Esophagus mucosa (tissue), 1 donor: ENCODE measurements at regions not wholly inside any gene's neighbourhood (a gene's known extent, or its start where the extent isn't known, plus 50 kb on each side); places are given as distances from the start of the nearest gene placed in this dataset.

Source experiments
- ATAC-seq: fragments of 200-7000 bp; cut with Tn5 transposase; one replicate; pipeline ENCODE4 v1.9.1; 2020
- donor health status: DM: yes; HTN: yes; CAD: no.

DNA sequence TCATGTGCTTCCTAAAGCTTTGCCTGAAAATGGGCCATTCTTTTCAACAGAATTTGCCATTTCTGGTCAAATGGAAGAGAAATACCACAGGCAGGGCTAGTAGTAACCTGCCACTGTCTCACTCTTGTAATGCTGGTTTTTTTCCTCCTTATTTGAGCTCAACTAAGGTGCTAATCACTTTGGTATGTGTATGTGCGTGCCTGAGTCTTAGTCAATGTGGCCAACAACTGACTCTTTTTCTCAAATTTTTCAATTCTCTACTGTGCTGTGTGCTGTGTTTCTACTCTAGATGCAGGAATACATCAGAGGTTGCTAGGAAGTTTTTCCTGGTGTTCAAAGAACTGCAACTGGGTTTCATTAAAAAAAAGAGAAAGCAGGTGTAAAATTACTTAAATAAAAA is 870.2 kb downstream of the EFNB2 start:
- ATAC-seq: no peak

DNA sequence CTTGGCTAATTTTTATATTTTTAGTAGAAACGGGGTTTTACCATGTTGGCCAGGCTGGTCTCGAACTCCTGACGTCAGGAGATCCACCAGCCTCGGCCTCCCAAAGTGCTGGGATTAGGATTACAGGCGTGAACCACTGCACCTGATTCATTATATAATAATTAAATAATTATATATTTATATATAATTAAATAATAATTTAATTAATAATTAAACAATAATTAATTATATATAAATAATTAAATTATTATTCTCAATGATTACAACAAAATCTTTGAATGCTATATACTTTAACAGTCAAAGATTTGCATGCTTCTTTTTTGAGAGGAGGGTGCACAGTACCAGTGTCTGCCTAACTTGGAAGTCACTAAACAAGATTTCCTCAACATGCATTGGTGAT is 872.3 kb downstream of the EFNB2 start:
- ATAC-seq: no peak

DNA sequence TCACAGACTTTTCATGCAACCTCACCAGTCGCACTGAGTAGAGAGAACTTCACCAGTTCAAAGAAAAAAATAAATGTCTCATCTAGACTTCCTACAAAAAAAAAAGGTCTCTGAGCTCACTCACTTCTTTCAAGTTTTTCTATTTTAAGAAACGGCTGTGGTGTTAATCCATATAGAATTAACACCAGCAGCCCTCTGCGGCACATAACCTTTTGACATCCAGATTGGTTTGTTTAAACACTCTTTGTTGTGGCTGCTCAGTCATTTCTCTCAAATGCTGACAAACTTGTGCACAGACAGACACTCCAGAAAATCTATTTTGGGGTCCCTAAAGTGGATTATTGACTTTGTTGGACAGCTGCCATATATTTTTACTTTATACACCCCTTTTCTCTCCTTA is 874.9 kb downstream of the EFNB2 start:
- no peak for ATAC-seq

DNA sequence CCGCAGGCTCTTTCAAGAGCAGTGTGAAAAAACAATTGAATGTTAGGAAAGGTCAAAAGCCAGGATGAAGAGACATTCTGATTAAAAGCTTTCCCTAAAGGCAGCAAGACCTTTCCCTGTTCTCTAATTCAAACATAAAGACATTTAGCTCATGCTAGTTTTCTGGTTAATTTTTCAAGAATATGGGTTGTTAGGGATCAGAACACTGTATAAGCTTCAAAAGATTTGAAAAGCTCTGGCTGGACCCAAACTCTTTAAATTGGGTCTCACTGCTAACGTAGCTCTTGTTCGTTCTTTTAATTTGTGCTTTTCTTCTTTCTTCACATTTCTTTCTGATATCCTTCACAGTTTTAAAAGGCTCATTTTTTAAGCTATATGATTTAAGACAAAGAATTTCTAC is 877.0 kb downstream of the EFNB2 start:
- no peak for ATAC-seq

DNA sequence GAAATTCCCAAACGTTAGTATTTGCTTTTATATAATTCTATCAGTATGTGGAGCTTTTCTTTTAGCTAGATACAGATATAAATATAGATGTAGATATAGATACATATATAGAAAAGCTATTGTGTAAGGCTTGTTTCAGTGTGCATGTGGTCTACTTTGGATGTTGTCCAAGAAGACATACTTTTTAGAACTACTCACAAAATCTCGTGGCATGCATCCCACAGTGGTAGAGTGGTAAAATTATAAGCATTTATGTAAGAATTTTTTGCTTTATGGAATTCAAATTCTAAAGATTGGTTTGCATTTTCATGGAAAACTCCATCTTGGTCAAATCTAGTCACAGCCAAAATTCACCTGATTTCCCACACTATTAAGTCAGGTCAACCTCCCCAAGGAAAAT is 880.4 kb downstream of the EFNB2 start:
- ATAC-seq: no peak

DNA sequence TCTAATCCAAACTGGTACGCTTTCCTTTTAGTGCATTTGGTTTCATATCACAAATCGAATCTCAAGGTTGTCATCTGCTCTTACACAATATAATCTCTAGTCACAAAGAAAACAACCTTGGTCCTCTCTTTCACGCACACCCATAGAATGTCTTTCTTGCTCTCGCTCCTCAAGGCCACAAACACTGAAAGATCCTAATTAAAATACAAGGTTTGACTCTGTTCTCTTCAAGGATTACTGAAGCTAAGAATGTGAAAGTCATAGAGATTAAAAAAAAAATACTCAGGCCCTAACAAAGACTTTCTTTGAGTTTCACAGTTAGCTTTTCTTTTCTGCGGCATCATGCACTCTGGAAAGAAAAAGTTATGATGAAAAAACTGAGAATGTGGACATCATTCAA is 891.5 kb downstream of the EFNB2 start:
- ATAC-seq: no peak

DNA sequence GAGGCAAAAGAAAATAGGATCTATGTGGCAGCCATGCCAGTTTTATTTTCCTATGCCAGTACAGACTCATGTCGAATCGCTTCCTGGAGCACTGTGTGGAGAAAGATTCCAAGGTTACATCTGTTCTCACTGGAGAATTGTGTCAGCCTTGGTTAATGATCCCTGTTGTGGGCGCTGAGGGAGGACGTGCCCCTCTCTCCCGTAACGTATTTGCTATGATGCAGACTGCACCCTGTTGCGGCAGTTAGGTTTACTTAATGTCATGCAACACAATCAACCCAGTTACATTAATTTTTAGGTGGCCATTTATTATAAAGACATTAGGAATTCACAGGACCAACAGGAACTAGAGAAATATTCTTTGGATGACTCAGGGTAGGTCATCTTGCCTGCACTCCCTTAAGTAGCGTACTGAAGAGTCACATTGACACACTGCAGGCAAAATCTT is 892.9 kb downstream of the EFNB2 start:
- ATAC-seq: no peak

DNA sequence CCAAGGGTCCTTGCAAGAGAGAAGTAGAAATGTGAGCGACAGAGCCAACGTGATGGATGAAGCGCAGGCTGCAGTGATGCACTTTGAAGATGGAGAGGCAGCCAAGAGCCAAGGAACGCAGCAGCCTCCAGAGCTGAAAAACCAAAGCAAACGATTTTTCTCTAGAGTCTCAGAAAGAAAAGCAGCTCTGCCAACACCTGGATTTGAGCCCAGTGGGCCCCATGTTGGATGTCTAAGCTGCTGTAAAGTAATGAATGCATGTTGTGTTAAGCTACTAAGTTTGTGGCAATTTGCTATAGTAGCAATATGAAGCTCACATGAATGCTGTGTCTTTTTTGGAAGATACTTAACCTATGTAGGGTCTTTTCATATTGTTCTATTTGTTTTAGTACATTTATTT is 894.3 kb downstream of the EFNB2 start:
- no peak for ATAC-seq

DNA sequence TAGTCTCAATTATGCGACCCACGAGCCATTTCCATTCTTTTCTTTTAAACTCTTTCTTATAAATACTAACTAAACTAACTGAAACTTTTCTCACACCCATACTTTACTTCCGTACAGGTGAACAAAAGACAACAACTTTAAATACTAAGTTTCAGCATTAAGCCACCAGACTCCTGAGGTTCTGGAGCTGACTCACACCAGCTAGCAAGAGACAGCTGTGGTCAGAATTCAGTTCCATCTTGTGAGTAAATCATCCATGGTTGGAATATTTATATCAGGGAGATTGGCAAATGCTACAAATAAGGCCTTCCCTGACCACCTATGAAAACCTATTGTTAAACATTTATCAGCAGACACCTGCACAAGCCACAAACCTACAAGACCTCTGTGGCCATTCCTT is 897.0 kb downstream of the EFNB2 start:
- no peak for ATAC-seq

DNA sequence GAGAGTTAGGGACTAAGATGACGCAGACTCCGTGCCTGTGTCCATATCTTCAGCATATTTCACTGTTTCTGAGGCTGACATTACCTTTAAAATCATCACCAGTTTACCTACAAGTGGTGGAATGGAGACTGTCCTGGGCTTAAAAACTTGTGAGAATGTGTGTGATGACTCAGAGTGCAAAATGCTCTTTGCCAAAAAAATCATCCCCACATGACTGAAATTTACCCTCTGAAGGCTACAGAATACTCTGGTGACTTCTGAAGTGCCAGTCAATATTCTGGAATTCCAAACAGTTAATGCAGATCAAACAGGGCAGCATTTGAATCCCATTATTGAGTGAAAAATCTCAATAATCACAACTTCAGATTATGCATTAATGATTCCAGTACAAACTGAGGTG is 901.4 kb downstream of the EFNB2 start:
- ATAC-seq: no peak

DNA sequence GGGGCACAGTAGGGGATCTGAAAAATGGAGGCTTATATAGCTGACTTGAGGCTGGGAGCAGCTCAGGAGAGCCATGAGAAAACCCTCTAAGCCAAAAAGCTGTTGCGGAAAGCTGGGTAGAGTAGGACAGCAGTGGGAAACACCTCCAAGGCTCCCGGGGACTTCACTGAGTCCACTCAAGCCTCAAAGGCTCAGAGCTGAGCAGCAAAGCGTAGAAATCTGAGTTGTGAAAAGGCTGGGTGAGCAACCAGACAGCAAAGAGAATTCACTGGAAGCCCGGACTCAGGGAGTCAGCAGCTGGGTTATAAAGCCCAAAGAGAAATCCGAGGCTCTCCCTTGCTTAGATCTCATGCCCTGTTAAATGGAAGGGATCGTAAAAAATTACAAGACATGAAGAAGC is 905.0 kb downstream of the EFNB2 start:
- ATAC-seq: no peak

DNA sequence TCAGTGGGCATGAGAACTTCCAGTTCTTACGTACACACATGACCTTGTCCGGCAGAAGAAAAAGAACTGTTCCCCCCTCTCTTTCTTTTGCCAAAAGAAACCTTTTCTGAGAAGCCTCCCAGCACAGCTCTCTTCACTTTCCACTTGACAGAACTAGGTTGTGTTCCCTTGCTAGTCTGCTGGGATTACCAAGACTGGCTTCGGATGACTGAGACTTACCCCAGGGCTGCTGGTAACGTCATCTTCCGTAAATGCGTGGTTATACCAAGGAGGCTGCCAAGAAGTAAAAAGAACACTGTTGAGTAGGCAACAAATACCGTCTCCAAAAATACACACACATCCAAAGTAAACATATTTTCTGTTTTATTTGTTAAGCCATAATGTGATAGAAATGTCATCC is 908.2 kb downstream of the EFNB2 start:
- ATAC-seq: peak; percentile 55

DNA sequence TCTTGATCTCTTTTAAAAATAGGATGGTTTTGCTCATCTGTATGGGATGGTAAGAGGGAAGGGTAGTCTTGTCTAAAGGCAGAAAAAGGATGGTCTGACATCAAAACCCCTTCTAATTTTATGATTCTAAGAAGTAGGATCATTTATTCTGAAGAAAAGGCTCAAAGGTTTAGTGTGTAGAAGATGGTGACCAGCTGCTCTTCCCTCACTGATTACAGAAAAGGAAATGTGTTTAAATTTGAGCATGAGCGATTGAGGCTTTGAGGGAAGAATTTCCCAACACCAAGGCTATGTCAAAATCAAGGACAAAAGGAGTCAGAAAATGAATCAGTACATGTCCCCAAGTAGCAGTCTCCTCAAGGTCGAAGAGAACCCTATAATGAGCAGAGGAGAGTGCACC is 909.8 kb downstream of the EFNB2 start:
- no peak for ATAC-seq

DNA sequence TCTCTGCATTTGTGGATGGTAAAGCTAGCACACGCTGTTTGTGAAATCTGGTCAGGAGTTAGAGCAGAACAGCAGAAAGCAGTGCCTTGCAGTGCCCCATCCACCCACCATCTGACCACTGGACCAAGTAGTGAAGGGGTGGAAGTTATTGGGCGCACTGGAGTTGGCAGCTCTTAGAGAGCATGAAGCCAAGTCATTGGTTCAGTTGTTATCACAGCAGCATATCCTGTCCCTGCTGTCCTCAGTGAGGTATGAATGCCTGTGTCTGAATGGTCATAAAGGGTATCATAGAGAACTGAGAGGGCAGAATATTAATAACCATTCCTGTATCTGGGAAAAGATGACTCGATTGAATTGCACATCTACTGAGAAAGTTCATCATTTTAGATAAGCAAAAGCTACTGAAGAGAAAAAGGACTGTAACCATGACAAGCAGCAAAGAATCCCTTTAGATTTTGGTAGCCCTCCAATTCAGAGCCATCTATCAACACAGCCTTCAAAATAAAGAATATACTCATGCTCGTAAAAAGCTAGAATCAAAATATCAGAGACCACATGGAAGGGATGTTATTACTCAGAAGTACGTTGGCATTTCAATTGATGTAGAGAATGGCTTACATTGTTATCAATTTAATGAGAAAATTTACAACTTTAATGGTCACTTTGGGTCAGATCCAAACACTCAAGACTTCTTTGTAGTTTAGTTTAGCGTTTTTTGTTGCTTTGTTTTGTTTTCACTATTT is 919.0 kb downstream of the EFNB2 start:
- no peak for ATAC-seq

DNA sequence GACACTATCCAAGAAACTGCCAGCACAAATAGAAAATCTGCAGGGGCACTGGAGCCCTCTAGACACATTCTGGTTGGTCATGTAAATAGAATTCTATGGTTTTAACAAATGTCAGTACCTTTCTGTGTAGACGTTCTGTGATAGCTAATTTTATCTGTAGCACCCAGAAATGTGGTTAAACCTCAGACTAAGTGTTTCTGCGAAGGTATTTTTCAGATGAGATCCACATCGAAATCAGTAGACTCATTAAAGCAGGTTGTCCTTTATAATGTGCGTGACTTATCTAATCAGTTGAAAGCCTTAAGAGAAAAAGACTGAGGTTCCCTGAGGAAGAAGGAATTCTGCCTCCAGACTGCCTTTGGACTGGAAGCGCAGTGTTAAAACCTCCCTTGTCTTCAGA is 922.9 kb downstream of the EFNB2 start:
- no peak for ATAC-seq

DNA sequence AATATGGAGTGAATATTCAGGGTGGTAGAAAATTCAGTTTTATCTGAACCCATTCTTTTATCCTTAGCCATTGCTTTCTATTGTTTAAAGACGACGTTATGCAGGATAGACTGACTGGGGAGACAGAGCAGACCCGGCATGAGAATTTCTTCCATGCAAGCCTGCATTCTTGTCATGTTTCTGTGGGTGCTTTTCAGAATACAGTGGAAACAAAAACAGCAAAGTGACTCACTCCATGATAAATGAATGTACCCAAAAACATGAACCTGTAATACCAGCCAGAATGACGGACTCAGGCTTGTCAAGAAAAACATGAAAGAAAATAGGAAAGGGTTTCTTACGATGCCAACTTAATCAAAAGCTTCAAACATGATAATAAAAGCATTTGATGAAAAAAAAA is 924.0 kb downstream of the EFNB2 start:
- peak; percentile 67 for ATAC-seq

DNA sequence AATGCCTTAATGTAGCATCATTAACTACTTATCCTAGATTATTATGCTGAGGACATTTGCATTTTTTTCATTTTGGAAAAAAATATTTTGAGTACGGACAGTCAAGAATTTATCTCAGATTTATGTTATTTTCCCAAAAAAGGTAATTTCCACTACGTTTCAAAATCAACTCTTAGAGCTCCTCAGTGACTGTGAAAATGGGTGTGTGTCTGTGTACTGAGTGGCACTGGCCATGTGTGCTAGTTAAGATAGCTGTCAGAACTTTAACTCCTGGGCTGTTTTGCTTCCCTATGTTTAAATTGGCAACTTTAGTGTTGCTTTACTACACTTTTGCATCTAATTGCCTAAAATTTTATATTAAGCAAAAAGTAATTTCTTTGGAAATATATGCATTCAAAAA is 927.4 kb downstream of the EFNB2 start:
- no peak for ATAC-seq

DNA sequence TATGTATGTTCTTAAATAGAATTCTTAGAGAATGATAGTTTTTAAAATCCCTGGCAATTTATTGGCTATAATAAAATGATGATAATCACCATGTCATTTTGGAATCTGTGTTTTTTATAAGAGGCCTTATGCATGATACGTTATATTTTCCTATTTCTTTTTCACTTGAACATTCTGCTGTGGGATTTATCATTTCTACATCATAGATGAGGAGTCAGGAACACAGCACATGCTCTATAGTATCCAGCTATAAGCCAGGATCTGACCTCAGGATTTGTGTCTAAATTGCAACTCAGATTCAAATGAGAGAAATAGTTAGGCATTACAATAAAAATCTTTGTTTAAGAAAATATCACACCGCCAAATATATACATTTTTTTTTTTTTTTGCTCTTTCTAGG is 928.0 kb downstream of the EFNB2 start:
- no peak for ATAC-seq

DNA sequence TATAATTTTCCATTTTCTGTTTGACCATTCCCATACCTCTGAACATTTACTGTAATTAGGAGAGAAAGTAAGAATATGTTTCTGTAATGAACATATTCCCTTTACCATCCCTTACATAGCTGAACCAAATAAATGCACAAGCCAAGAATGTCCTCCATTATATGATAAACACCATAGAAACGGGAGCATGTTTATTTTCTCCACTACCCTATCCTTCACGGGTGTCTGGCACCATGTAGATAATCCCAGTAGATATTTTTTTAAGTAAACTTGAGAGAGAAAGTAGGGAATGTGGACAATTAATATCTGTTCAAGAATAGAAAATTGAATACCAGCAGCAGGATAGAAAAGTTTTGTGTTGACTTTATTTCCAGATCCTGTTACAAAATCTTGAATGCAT is 928.4 kb downstream of the EFNB2 start:
- ATAC-seq: no peak

DNA sequence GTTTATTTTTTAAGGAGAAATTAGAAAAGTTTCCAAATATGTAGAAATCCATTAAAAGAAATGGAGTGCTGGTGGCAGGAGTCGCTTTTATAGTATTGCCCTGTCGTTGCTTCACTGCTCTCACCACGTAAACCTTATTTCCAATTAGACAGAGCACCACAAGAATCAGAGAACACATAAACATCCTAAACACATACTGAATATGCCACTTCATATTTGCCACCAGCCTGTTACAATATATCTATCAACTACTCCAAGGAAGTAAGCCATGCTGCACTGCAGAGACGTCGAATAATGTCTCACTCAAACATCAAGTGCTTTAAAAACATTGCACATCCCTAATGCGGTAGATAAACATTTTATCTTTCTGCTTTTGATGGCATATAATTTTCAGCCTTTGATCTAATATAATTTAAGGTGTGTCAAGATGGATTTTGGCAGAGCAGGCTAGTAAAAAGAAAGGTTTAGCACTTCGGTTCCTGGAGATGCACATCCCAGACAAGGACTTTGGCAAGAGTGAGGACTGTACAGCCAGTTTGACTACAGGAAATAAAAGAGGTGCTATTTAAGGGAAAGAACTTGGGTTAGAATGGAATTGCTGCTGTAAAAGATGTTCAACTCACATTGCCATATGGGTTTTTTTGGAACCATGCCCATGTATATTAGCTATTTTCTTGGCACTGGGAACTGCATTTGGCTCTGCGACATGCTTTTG is 932.3 kb downstream of the EFNB2 start:
- no peak for ATAC-seq

DNA sequence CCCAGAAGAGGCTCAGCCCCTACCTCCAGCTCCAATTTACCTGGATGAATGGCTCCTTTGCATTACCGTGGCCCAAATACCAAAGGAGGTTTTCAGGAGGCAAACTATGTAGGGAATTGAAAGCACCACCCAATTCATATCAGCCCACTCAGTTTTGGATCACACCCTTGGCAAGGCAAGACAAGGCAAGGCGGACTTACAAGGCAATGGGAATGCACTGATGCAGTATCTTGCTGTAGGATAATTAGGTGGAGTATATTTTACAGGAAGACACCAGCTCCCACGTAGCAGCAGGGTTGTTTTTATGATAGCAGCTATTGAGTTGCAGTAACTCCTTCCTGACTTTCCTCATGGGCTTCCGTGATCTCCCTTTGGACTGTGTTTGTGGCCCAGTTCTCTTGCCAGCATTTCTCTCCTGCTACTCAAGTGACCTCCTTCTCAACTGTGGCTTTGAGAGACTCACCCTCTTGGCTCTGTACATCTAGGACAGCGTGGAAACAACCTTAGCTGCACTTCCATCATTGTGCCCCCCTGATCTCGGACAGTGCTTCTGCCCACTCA is 935.9 kb downstream of the EFNB2 start:
- no peak for ATAC-seq

DNA sequence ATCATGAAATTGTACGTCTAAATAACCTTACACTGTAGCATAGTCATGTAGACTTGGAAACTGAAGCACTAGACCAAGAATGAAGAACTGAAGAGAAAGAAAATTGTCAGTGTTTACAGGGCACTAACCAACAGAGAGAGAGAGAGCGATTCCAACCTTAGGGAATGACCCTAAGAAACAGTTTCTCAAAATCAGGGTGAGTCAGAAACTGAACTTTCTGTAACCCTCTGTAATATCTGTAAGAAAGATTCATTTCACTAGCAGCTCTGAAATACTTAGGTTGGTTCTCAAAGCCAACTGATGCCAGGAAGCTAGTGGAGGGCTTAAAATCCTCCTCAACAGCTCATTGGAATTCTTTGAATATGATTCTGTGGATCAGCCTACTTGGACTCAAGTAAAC is 936.9 kb downstream of the EFNB2 start:
- ATAC-seq: no peak

DNA sequence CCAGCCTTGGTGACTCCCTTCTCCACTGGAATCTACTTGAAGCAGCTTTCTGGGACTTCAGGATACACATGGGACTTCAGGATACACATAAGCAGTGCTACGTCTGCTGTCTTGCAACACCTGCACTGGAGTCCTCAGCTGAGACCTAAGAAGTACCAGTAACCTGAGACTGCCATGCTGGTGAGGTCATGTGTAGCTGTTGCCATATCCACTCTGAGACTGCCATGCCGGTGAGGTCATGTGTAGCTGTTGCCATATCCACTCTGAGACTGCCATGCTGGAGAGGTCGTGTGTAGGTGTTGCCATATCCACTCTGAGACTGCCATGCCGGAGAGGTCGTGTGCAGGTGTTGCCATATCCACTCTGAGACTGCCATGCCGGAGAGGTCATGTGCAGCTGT is 937.9 kb downstream of the EFNB2 start:
- ATAC-seq: no peak

DNA sequence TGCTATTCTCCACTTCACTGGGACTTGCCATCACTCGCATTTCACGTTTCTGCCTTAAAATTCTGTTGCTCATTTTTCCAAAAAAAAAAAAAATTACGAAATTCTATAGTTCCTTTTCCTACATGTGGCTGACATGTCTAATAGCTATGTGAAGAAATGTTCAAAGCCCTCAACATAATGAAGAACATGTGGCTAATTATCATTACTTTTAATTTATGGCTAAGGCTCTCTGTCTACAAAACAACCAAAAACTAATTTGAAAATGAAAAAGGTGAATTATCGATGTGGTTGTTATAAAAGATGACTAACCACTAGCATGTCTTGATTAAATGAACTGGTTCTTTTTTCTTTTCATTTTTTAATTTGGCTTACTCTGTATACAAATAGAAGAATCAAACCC is 940.0 kb downstream of the EFNB2 start:
- no peak for ATAC-seq
